CD4-positive, alpha-beta T cell treated with Interleukin-2 at 100 ng/mL for 4 hours (primary cell): ENCODE measurements at regions not wholly inside any gene's neighbourhood (a gene's known extent, or its start where the extent isn't known, plus 50 kb on each side); places are given as distances from the start of the nearest gene placed in this dataset.
"Not testable (repeated sequence)": the region's sequence is repeated elsewhere in the genome, so short reads cannot be mapped to it uniquely, and the experiment has no call there.

Experiments
- DNase-seq: peaks from one replicate; pipeline ENCODE4 v3.0.0-alpha.2; 2020; ENCODE audit warnings: low spot score

DNA sequence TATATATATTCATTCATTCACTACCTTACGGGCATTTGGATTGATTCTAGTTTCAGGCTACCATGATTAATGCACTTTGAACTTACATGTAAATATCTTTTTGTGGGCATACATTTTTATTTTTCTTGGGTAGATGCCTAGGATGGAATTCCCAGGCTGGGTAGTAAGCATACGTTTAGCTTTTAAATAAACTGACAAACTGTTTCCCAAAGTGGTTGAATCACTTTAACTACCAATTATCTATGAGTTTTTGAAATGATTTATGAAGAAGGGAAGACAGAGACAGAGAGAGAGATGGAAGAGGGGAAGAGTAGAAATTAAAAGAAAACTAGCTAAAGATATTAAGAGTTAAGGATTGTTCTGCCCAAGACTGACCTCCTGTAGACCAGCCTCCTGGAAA lies 612.6 kb downstream of the PSAT1 start:
- DNase-seq = no peak

DNA sequence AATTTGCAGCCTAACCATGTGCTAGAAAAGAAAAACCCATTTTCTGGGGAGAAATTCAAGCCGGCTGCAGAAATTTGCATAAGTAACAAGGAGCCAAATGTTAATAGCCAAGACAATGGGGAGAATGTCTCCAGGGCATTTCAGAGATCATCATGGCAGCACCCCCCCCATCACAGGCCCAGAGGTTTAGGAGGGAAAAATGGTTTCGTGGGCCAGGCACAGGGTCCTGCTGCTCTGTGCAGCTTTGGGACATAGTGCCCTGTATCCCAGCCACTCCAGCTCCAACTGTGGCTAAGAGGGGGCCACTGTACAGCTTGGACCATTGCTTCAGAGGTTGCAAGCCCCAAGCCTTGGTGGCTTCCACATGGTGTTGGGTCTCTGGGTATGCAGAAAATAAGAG lies 620.0 kb downstream of the PSAT1 start:
- not testable (repeated sequence) for DNase-seq

DNA sequence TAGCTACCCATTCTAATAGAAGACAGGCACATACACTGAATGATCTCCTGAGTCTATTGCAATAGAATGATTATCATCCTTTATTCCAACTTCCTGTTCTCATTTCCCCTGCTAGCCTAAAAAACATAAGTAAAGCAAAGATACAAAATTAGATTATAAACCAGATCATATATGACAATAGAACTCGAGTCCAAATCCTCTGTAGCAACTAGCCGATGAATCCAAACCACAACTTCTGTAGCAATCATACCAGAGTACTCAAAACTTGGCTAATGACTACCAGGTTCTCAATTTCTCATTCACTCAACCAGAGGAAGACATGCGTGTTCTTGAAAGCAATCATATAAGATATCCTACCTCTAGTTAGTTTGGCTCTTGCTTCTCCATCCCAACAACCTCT lies 622.1 kb downstream of the PSAT1 start:
- no peak for DNase-seq

DNA sequence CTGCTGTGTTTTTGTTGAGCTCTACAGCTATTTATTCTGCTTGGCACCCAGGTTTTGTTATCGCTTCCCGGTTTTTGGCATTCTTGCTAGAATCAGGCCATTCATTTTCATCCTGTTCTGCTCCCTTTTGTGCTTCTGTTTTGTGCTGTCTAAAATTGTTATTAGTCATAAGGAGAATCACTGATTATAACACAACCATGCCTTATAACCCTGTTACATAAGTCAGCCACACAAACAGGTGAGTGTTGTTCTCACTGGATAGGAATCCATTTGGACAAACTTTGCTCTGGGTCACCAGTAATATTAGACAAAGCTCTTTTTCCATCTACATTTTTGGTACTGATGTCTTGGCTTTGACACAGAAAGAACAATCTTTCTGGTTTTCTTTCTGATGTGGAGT lies 622.8 kb downstream of the PSAT1 start:
- DNase-seq = no peak

DNA sequence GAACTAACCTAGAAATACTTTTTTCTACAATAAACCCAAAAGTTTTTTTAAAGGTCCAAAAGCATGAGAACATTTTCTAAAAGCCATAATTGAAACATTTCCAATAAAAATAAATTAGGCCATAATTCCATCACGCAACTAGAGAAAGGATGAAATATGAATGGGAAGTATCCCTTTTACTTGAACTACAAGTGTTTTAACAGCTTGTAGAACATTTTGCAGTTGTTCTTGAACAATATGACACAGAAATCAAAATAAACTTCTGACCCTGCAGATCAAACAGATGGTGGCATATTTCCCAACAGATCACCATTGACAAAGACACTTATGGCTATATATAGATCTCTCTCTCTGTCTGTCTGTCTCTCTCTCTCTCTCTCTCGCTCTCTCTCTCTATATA lies 624.4 kb downstream of the PSAT1 start:
- no peak for DNase-seq

DNA sequence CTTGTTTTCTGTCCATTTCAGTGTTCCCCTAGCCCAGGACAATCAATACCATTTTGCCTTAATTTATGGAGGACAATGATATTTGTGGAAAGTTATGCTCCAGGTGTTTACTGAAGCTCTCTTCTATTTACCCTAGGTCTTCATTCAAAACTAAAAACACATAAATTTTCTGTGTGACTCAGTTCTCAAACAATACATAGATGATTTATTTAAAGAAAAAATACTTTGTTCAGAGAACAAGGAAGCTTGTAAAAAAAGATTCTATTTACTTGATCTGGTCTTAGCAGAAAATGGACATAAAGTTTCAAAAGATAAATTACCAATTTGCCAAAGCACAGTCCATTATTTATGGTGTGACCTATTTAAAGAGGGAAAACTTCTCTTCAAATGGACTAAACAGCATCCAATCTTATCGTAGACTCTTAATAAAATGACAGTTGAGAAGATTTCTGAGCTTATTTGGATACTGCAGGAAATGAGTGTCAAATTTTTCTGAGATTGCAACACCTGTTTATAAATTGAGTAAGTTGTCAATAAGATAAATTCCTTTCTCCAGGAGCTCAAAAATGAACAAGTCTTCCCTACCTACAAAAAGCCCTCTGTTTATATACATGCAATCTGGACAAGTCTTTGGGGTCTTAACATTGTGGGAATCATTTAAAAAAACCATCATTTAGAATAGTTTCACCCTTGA lies 627.2 kb downstream of the PSAT1 start:
- no peak for DNase-seq

DNA sequence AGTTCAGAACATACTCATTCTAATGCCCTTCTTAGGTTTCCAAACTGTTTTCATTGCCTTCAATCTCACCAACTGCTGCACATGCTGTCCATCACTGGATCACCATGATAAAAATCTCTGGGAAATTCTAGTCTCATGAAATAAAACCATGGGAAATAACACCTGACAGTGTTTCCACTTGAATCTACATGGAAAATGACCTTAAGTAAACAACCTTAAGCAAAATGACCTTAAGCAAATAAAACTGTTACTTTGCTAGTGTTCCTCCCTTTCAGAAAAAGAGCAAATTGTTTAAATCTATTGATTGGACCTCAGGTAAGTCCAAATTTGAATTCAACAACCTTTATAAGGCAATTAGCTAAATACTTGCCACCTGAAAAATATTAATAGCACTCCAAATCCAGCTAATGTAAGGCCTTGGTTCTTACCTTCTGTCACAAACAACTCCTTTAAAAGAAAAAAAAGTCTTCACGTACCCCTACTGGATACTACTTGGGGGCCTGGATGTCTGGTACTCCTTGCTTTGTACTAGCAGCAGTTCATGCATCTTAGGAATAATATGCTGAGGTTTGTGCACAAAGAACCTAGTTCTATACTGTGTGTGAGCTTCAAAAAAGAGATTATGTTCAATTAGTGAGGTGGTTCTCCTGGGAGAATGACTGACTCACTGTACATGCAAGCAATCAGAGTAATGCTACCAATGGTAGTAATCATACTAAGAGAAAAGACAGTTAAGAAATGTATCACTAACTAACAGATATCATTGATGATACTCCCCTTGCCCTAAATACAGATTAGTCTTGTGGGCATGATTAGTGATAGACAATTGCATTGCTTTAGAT lies 630.4 kb downstream of the PSAT1 start:
- DNase-seq = no peak

DNA sequence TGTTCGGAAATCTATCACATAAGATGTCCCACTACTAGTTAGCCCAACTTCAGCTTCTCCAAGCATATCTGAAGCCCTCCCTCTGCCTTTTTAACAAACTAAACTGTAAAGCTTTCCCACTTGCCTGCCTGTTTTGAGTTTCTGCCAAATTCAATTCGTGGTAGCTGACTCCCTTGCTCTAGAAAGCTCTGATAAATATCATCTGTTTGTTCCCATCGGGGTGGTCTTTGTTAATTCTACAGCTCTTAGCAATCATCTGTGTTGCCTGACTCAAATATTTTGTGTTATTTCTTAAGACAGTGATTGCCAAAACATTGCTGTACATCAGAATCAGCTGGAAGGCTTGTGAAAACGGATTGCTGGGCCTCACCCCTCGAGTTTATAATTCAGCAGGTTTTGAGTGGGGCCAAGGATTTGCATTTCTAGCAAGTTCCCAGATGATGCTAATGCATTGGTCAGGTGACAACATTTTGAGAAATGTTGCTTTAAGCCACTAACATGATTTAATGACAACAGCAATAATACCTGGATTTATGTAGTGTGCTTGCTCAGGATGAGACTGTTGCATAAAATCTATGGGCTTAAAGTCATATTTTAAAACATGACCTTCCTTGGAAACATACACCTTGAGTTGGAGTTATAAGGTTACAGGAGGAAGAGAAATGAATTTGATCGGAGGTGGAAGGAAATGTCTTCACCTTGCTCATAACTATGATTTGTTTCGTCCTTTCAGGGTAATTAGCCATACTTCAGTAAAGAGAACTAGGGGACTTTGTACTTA lies 631.9 kb downstream of the PSAT1 start:
- DNase-seq = no peak

DNA sequence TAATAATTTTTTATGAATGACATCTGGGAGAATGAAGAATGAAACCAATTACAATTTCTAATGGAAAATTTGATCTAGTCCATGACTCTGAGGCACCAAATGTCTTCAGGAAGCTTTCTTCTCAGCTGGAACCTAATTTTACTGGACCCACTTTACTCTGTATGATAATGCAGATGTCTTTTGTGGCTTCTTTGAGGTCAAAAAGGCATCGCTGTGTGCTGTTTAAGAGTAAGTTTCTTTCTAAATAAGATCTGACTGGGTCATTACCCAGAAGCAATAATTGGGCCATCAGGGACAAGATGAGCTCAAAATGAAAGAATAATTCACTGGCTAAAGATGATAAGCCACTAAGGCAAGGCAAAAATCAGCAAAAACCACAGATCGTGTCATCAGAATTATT lies 633.4 kb downstream of the PSAT1 start:
- DNase-seq = no peak

DNA sequence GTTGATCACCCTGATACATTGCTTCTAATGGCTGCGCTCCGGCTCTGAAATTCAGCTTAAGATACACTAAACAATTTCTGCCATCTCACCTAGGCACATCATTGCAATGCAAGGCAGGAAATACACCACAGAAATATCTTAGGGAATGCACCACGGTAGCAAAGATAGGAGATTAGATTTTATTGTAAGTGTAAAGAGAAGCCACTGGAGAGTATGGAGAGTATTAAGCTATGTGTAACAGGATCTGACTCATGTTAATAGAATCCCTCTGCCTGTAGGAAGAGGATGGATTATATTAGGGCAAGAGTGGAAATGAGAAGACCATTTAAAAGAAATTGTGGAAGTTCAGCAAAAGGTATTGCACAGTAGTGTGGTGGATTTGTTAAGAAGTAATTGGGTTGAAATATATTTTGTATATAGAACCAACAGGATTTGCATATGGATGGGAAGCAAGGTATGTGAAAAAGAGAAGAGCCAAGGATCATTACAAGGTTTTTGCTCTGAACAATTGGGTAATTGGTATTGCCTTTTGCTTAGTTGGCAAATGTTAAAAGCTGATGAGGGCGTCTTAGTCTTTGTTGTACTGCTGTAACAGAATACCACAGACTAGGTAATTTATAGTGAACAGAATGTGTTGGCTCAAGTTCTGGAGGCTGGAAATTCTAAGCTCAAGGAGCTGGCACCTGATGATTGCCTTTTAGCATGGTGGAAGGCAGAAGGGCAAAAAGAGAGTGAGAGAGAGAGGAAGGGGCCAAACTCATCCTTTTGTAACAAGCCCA lies 636.1 kb downstream of the PSAT1 start:
- no peak for DNase-seq

DNA sequence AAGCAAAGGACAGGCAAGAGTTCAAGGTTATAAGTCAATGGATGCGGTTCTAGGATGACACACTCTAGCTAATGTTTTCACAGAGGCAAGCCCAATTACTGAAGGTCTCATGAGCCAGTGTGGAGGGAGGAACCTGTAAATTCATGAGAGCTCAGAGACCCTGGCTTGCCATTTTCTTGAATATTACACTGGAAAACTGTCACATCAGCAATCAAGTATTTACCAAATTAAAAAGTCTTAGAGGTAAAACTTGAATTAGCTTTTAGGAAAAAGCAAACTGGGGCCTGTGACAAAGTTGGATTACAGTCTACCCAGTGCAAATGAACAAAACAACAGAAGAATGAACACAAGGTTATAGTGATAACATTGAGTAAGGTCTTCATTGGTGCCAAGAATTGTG lies 636.9 kb upstream of the TLE4 start:
- DNase-seq = no peak

DNA sequence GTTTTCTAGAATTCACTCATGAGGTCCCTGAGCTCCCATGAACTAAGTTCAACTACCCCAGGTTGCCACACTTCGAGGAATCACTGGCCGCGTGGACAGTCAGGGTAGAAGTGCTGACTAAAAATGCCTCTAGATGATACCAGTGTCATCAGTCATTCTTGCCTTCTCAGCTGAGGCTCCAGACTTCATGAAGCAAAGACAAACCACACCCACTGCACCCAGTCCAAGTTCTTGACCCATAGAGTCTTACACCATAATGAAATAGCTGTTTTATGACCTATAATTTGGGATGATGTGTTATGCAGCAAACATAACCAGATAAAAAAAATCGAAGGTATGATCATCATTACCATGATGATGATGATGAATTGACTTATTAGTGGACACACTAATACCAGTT lies 632.9 kb upstream of the TLE4 start:
- no peak for DNase-seq

DNA sequence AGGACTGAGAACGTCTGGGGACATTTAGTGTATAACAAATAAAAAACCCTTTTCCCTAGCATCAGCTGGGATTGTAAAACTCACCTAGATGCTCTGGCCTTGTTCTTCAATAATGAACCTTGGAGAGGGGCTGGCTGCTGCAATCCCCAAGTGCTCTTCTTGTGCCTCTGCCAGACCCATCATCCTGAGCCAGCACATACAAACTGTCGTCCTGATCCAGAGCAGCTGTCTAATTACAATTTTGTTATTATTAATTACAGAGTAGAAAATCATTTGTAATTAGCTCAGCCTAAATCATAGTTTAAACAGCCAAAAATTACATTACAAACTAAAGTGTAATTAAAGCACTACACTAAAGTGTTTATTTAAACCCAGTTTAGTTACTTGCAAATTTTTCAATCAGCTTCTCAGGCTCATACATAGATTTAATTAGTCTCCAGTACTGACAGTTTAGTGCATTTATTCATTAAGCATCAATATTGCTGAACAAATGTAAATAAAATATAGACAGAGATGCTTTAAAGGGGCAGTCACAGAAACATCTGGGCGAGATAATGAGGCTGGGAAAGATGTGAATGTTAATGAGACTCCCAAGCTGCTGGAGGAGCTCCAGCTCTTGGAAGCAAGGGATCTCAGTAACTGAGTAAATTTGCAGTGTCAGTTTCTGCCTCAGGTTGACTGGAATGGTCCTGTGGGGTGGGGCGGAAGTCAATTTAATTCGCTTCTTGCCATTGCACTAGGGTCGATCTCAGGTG lies 632.3 kb upstream of the TLE4 start:
- no peak for DNase-seq

DNA sequence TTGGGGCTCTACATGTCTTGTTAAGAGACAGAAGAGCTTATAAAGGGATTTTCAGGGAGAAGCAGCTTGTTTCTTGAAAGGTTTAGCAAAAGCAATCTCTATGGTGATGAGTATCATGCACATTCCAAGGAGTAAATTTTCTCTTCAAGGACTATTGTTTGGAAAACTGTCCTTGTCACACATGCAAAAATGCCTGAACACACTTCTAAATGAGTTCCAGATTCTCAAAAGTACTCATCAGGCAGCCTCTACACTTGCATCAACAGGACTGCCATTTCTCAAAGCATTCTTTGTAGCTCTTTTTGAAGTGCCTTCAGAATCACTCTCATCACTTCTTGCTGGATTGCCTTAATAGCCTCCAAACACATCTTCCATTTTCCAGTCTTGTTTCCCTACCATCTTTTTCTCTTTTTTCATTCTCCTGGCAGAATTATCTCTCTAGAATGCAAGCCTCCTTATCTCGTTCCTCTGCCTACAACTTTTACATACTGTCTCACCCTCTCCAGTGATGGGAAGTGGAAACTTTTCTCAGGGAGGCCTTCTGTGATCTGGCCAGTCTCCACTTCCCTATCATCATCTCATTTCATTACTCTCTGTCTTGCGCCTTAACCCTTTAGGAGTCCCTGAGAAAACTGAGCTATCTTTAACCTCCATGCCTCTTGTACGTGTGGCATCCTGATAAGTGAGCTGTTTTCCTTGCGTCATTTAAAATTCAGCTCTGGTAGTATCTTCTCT lies 631.5 kb upstream of the TLE4 start:
- no peak for DNase-seq

DNA sequence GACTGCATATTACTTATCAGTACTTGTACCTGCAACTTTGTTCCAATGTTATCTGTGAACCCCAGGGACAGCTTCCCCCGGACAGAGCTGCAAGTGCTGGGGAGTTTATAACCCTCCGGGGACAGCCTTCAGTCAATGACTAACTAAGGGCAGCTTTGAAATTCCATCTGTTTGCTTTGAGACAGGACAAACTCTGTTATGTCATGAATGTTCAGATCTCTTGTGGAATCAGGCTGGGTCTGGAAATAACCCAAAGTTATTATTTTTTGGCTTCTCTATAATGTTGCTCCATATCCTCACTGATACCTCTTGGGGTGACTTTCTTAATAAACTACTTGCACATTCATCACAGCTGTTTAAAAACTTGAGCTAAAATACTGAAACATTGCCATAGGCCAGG lies 617.5 kb upstream of the TLE4 start:
- no peak for DNase-seq

DNA sequence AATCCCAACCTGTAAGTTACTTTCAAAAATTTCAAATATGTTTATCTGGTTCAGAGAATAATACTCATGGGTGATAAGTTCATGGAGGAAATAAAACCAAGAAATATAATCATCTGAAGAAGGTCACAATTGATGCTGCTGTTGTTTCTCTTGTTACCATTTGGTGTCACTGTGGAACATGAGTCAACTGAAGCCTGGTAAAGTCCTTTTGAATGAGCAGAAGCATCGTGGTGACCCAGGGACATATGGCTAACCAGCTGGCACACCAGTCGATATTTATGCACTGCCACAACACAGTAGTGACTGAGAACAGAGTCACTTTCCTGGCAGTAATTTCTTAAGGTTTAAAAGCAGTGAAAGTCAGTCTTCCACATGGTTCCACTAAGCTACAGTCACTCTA lies 612.9 kb upstream of the TLE4 start:
- no peak for DNase-seq

DNA sequence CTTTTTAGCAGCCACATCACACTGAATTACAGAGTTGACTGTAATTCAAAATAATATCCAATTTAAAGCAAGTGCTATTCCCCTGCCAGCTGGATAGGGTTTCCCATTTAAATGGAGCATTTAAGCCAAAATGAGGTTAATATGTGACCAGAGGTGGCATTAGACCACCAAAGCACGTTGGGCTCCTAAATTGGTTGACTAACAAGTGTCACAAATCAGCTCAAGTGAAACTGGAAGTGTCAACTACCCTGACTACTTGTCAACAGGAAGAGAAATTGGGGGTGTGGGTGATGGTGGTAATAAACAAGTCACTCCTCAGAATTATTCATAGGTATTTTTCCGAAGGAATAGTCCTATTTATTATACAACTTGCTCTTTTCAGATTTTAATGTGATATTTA lies 609.6 kb upstream of the TLE4 start:
- no peak for DNase-seq

DNA sequence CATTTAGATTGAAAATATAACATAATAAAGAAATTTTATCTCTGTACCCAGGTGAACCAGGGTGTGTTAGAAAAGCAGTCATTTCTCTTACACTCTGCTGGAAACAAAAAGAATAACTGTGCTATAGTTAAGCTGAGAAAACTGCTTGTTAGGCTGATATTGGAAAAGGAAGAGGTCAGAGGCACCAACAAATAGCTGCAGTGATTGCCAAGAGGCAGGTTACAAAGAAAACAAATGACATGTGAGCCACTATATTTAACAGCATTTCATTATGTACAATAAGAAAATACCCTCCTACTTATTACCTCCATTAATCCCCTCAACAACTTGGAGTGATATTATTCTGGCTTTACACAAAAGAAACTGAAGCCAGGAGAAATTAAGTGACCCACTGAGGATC lies 607.9 kb upstream of the TLE4 start:
- no peak for DNase-seq

DNA sequence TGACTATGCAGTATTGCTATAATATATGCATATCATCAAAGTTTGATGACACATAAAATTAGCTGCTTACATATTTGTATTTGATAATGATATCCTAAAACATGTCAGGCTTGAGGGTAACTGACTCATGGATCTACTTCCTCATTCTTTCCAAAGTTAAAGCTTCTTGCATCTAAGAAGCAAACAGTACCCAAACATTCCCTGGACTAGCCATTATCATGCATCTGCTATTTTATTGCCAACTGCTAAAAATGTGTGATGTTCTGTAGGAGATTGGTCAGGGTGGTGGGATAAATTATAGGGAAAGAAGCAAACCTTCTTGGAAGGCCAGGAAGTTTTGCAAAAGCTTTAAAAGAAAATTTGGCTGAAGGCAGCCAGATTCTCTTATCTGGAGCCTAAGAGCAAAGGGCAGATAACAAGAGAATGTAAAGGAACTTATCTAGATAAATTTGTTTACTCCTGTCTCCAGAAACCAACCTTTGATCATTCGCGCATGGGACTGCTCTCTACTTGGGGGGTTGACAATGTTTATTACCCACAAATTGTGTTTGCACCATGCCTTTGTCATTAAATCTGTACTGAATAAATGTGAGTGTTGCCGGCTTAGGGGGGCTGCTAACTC lies 604.1 kb upstream of the TLE4 start:
- DNase-seq = no peak

DNA sequence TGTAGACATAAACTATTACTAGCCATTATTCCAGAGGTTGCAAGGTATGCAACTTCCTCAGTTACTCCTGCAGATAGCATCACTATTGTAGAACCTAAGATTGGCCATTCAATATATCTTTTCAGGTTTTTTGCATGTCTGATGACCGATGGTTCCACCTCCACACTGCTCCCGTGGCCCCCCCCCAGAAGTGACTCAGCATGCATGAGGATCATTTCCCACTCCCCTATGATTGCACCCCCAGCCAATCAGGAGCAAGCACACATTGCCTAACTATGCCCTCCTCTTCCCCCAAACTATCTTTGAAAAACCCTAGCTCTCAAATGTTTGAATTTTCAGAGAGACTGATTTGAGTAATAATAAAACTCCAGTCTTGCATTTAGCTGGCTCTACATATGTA lies 601.4 kb upstream of the TLE4 start:
- no peak for DNase-seq
